ENCODE measurements at regions not wholly inside any gene's neighbourhood (a gene's known extent, or its start where the extent isn't known, plus 50 kb on each side); places are given as distances from the start of the nearest gene placed in this dataset.

DNA sequence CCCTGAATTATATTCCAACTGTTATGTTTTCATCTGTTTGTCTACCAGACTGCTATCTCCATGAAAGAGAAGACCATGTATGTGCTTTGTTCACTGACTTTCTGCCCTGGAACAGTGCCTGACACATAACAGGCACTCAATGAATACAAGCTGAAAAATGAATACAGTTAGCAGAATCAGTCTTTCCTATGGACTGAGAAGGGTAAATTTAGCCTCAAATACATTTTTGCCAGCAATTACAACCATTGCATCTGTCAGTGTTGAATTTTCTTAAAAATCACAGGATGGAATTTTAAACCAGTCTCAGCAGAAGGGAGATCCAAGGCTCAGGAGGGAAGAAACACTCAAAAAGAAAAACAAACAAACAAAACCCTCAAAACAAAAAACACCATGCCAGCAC, 1018.1 kb downstream of the XPNPEP1 start (continued):
- TF ChIP-seq, protein P1, sequence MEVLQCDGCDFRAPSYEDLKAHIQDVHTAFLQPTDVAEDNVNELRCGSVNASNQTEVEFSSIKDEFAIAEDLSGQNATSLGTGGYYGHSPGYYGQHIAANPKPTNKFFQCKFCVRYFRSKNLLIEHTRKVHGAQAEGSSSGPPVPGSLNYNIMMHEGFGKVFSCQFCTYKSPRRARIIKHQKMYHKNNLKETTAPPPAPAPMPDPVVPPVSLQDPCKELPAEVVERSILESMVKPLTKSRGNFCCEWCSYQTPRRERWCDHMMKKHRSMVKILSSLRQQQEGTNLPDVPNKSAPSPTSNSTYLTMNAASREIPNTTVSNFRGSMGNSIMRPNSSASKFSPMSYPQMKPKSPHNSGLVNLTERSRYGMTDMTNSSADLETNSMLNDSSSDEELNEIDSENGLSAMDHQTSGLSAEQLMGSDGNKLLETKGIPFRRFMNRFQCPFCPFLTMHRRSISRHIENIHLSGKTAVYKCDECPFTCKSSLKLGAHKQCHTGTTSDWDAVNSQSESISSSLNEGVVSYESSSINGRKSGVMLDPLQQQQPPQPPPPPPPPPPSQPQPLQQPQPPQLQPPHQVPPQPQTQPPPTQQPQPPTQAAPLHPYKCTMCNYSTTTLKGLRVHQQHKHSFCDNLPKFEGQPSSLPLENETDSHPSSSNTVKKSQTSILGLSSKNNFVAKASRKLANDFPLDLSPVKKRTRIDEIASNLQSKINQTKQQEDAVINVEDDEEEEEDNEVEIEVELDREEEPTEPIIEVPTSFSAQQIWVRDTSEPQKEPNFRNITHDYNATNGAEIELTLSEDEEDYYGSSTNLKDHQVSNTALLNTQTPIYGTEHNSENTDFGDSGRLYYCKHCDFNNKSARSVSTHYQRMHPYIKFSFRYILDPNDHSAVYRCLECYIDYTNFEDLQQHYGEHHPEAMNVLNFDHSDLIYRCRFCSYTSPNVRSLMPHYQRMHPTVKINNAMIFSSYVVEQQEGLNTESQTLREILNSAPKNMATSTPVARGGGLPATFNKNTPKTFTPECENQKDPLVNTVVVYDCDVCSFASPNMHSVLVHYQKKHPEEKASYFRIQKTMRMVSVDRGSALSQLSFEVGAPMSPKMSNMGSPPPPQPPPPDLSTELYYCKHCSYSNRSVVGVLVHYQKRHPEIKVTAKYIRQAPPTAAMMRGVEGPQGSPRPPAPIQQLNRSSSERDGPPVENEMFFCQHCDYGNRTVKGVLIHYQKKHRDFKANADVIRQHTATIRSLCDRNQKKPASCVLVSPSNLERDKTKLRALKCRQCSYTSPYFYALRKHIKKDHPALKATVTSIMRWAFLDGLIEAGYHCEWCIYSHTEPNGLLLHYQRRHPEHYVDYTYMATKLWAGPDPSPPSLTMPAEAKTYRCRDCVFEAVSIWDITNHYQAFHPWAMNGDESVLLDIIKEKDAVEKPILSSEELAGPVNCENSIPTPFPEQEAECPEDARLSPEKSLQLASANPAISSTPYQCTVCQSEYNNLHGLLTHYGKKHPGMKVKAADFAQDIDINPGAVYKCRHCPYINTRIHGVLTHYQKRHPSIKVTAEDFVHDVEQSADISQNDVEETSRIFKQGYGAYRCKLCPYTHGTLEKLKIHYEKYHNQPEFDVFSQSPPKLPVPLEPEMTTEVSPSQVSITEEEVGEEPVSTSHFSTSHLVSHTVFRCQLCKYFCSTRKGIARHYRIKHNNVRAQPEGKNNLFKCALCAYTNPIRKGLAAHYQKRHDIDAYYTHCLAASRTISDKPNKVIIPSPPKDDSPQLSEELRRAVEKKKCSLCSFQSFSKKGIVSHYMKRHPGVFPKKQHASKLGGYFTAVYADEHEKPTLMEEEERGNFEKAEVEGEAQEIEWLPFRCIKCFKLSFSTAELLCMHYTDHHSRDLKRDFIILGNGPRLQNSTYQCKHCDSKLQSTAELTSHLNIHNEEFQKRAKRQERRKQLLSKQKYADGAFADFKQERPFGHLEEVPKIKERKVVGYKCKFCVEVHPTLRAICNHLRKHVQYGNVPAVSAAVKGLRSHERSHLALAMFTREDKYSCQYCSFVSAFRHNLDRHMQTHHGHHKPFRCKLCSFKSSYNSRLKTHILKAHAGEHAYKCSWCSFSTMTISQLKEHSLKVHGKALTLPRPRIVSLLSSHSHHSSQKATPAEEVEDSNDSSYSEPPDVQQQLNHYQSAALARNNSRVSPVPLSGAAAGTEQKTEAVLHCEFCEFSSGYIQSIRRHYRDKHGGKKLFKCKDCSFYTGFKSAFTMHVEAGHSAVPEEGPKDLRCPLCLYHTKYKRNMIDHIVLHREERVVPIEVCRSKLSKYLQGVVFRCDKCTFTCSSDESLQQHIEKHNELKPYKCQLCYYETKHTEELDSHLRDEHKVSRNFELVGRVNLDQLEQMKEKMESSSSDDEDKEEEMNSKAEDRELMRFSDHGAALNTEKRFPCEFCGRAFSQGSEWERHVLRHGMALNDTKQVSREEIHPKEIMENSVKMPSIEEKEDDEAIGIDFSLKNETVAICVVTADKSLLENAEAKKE (CRISPR knock-in tag; IDR thresholded peaks at IDR 0.05): no peak
- TF ChIP-seq NANOG (IDR thresholded peaks at IDR 0.05; ENCODE audit: borderline replicate concordance) (no peak), ZNF331 (CRISPR knock-in tag; IDR thresholded peaks at IDR 0.05; ENCODE audit: low read depth) (no peak), EZH2 (IDR thresholded peaks at IDR 0.05; ENCODE audit: low read depth, unreplicated experiment) (no peak)

DNA sequence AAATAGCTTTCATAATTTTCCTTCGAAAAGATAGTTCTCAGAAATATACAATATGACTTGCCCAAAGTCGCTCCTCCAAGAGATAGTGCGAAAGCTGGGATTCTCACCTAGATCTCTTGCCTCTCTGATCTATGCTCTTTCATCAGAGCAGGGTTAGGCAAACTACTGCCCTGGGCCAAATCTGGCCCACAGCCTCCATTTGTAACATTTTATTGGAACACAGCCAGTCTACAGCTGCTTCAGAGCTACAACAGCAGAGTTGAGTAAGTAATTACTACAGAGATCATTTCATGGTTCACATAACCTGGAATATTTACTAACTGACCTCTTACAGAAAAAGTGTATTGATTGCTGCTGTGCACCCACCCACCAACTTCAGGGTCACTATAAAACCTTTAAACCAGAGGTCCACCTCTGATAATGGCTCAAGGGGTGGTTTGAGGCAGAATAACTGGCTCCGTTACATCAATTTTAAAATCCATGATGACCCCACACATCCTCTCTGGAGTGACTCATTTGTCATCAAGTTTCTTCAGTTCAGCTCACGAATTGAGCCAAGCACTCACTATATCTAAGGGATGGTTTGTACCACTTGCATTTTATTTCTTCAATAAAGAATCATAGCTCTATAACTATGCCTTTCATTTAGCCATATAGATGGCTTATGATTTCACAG, 1019.0 kb downstream of the XPNPEP1 start:
- Mint-ChIP-seq H3K27me3 (ENCODE audit: insufficient read depth, low read depth, poor library complexity) (no peaks in the 10 kb centered on the region), H3K9me3 (no peaks in the 10 kb centered on the region), H3K4me1 (peaks cover 7% of the 10 kb centered on the region), H3K27ac (no peak overlapping the region), H3K4me3 (no peak overlapping the region), H3K36me3 (ENCODE audit: low read depth) (no peaks in the 10 kb centered on the region)
- Histone ChIP-seq H3K9me2 (ENCODE audit: insufficient read depth) (no peaks in the 10 kb centered on the region), H4K20me1 (replicated peaks; ENCODE audit: insufficient read depth) (no peaks in the 10 kb centered on the region; the same call in 1 of the 2 replicates), H3K27ac (ENCODE audit: low read depth) (no peak overlapping the region), H3K27me3 (ENCODE audit: insufficient read depth) (no peaks in the 10 kb centered on the region), H2AFZ (no peak overlapping the region), H3K4me1 (ENCODE audit: insufficient read depth) (no peaks in the 10 kb centered on the region), H3K79me2 (replicated peaks; ENCODE audit: insufficient read depth) (no peaks in the 10 kb centered on the region), H3F3A (replicated peaks; ENCODE audit: low read depth) (no peaks in the 10 kb centered on the region), H3K36me3 (ENCODE audit: insufficient read depth) (no peaks in the 10 kb centered on the region), H3K4me3 (no peak overlapping the region), H3K4me2 (no peak overlapping the region)
- DNase-seq (ENCODE audit: low spot score) (no peak), ATAC-seq (no peak)
- TF ChIP-seq, protein P2, sequence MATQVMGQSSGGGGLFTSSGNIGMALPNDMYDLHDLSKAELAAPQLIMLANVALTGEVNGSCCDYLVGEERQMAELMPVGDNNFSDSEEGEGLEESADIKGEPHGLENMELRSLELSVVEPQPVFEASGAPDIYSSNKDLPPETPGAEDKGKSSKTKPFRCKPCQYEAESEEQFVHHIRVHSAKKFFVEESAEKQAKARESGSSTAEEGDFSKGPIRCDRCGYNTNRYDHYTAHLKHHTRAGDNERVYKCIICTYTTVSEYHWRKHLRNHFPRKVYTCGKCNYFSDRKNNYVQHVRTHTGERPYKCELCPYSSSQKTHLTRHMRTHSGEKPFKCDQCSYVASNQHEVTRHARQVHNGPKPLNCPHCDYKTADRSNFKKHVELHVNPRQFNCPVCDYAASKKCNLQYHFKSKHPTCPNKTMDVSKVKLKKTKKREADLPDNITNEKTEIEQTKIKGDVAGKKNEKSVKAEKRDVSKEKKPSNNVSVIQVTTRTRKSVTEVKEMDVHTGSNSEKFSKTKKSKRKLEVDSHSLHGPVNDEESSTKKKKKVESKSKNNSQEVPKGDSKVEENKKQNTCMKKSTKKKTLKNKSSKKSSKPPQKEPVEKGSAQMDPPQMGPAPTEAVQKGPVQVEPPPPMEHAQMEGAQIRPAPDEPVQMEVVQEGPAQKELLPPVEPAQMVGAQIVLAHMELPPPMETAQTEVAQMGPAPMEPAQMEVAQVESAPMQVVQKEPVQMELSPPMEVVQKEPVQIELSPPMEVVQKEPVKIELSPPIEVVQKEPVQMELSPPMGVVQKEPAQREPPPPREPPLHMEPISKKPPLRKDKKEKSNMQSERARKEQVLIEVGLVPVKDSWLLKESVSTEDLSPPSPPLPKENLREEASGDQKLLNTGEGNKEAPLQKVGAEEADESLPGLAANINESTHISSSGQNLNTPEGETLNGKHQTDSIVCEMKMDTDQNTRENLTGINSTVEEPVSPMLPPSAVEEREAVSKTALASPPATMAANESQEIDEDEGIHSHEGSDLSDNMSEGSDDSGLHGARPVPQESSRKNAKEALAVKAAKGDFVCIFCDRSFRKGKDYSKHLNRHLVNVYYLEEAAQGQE (IDR thresholded peaks at IDR 0.05; ENCODE audit: unreplicated experiment): no peak
- TF ChIP-seq CREB1 (CRISPR knock-in tag; IDR thresholded peaks at IDR 0.05; ENCODE audit: low read depth) (no peak), STAT1 (IDR thresholded peaks at IDR 0.05; ENCODE audit: unreplicated experiment) (no peak), ZNF114 (CRISPR knock-in tag; IDR thresholded peaks at IDR 0.05) (no peak), NANOG (IDR thresholded peaks at IDR 0.05; ENCODE audit: borderline replicate concordance) (no peak)
- TF ChIP-seq, protein P3, sequence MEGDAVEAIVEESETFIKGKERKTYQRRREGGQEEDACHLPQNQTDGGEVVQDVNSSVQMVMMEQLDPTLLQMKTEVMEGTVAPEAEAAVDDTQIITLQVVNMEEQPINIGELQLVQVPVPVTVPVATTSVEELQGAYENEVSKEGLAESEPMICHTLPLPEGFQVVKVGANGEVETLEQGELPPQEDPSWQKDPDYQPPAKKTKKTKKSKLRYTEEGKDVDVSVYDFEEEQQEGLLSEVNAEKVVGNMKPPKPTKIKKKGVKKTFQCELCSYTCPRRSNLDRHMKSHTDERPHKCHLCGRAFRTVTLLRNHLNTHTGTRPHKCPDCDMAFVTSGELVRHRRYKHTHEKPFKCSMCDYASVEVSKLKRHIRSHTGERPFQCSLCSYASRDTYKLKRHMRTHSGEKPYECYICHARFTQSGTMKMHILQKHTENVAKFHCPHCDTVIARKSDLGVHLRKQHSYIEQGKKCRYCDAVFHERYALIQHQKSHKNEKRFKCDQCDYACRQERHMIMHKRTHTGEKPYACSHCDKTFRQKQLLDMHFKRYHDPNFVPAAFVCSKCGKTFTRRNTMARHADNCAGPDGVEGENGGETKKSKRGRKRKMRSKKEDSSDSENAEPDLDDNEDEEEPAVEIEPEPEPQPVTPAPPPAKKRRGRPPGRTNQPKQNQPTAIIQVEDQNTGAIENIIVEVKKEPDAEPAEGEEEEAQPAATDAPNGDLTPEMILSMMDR (conservative IDR thresholded peaks at IDR 0.05; ENCODE audit: low read depth in 2 of 2): no peak
- TF ChIP-seq, protein P4, sequence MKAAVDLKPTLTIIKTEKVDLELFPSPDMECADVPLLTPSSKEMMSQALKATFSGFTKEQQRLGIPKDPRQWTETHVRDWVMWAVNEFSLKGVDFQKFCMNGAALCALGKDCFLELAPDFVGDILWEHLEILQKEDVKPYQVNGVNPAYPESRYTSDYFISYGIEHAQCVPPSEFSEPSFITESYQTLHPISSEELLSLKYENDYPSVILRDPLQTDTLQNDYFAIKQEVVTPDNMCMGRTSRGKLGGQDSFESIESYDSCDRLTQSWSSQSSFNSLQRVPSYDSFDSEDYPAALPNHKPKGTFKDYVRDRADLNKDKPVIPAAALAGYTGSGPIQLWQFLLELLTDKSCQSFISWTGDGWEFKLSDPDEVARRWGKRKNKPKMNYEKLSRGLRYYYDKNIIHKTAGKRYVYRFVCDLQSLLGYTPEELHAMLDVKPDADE (IDR thresholded peaks at IDR 0.05): no peak

Measured in GM23338 (cell line).